ENCODE measurements at regions not wholly inside any gene's neighbourhood (a gene's known extent, or its start where the extent isn't known, plus 50 kb on each side); places are given as distances from the start of the nearest gene placed in this dataset.

GRCh38 chr4:121237069-121237399, 72.9 kb upstream of the TNIP3 start:
- DNase-seq: no peak
- intact Hi-C loops (cut with DNase I; ENCODE audit: low total_unique reads): no loop called here
- no peak overlapping the region for H3K4me3 ChIP-seq
- 85 to 98% (median 87%) methylated on average over 2 of the region's 2 CpGs for WGBS, 5 donors
- TF ChIP-seq POLR2A (IDR thresholded peaks at IDR 0.05) (no peak), CTCF (IDR thresholded peaks at IDR 0.05 in 8 of 11, conservative IDR thresholded peaks at IDR 0.05 in 3 of 11) (no peak), POLR2AphosphoS5 (IDR thresholded peaks at IDR 0.05) (no peak)
- H3K27me3 ChIP-seq (replicated peaks in 1 of 7): no peaks in the 10 kb centered on the region
- no peaks in the 10 kb centered on the region for H3K4me1 ChIP-seq
- no peak overlapping the region for H3K27ac ChIP-seq
- H3K36me3 ChIP-seq: no peaks in the 10 kb centered on the region
- no peaks in the 10 kb centered on the region for H3K9me3 ChIP-seq

GRCh38 chr4:121236353-121237068, 72.4 kb upstream of the TNIP3 start:
- no peaks in the 10 kb centered on the region for H3K9me3 ChIP-seq
- H3K27ac ChIP-seq: no peak overlapping the region
- H3K4me1 ChIP-seq: no peaks in the 10 kb centered on the region
- no peaks in the 10 kb centered on the region for H3K36me3 ChIP-seq
- 83 to 92% (median 89%) methylated on average over 6 of the region's 6 CpGs for WGBS, 5 donors
- no peaks in the 10 kb centered on the region for H3K27me3 ChIP-seq (replicated peaks in 1 of 7)
- intact Hi-C loops (cut with DNase I; ENCODE audit: low total_unique reads): no loop called here
- no peak for DNase-seq
- H3K4me3 ChIP-seq: no peak overlapping the region
- TF ChIP-seq CTCF (IDR thresholded peaks at IDR 0.05 in 8 of 11, conservative IDR thresholded peaks at IDR 0.05 in 3 of 11) (no peak), POLR2AphosphoS5 (IDR thresholded peaks at IDR 0.05) (no peak), POLR2A (IDR thresholded peaks at IDR 0.05) (no peak)

- no peak for DNase-seq
- H3K4me3 ChIP-seq: no peak overlapping the region
- no peaks in the 10 kb centered on the region for H3K9me3 ChIP-seq
- H3K4me1 ChIP-seq: no peaks in the 10 kb centered on the region
- no peaks in the 10 kb centered on the region for H3K36me3 ChIP-seq
- WGBS, 5 donors: 65 to 84% (median 81%) methylated on average over 4 of the region's 4 CpGs
- H3K27me3 ChIP-seq (replicated peaks in 1 of 7): no peaks in the 10 kb centered on the region
- TF ChIP-seq POLR2AphosphoS5 (IDR thresholded peaks at IDR 0.05): no peak
- no peak for TF ChIP-seq POLR2A (IDR thresholded peaks at IDR 0.05)
- TF ChIP-seq CTCF (IDR thresholded peaks at IDR 0.05 in 8 of 11, conservative IDR thresholded peaks at IDR 0.05 in 3 of 11): no peak
- intact Hi-C loops (cut with DNase I; ENCODE audit: low total_unique reads): no loop called here
- no peak overlapping the region for H3K27ac ChIP-seq
Observed at GRCh38 chr4:121233982-121234381, 69.9 kb upstream of the TNIP3 start.

GRCh38 chr4:121229993-121230392, 65.9 kb upstream of the TNIP3 start:
- H3K27ac ChIP-seq: no peak overlapping the region
- no peaks in the 10 kb centered on the region for H3K27me3 ChIP-seq (replicated peaks in 1 of 7)
- no peak for DNase-seq
- H3K36me3 ChIP-seq: no peaks in the 10 kb centered on the region
- WGBS, 5 donors: 89 to 97% (median 91%) methylated on average over 3 of the region's 3 CpGs
- H3K9me3 ChIP-seq: no peaks in the 10 kb centered on the region
- TF ChIP-seq POLR2A (IDR thresholded peaks at IDR 0.05): no peak
- no peak for TF ChIP-seq POLR2AphosphoS5 (IDR thresholded peaks at IDR 0.05)
- no peak for TF ChIP-seq CTCF (IDR thresholded peaks at IDR 0.05 in 8 of 11, conservative IDR thresholded peaks at IDR 0.05 in 3 of 11)
- intact Hi-C loops (cut with DNase I; ENCODE audit: low total_unique reads): no loop called here
- H3K4me1 ChIP-seq: no peaks in the 10 kb centered on the region
- no peak overlapping the region for H3K4me3 ChIP-seq

Measured in spleen (tissue), 11 donors.